ENCODE measurements at regions not wholly inside any gene's neighbourhood (a gene's known extent, or its start where the extent isn't known, plus 50 kb on each side); places are given as distances from the start of the nearest gene placed in this dataset.
"Not testable (repeated sequence)": the region's sequence is repeated elsewhere in the genome, so short reads cannot be mapped to it uniquely, and the experiment has no call there.

DNA sequence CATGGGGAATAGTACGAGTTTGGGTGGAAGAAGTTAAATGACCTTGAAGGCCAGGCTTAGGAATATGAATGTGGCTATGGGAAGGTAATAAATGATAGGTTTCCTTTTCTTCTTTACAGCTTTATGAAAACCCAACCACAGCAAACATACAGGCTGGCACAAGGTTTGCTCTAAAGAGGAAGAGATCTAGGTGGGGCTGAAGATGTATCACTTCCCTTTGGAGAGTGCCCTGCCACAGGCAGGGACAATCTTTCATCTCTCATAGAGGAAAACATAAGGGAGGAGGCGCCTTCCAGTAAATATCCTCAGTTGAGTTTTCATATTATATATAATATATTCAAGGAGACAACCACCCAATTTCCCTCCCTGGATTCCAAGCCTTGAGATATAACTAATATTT is 72.9 kb upstream of the FRMD6 start:
- DNase-seq (ENCODE audit: low read depth in 3 of 3), result no peak

DNA sequence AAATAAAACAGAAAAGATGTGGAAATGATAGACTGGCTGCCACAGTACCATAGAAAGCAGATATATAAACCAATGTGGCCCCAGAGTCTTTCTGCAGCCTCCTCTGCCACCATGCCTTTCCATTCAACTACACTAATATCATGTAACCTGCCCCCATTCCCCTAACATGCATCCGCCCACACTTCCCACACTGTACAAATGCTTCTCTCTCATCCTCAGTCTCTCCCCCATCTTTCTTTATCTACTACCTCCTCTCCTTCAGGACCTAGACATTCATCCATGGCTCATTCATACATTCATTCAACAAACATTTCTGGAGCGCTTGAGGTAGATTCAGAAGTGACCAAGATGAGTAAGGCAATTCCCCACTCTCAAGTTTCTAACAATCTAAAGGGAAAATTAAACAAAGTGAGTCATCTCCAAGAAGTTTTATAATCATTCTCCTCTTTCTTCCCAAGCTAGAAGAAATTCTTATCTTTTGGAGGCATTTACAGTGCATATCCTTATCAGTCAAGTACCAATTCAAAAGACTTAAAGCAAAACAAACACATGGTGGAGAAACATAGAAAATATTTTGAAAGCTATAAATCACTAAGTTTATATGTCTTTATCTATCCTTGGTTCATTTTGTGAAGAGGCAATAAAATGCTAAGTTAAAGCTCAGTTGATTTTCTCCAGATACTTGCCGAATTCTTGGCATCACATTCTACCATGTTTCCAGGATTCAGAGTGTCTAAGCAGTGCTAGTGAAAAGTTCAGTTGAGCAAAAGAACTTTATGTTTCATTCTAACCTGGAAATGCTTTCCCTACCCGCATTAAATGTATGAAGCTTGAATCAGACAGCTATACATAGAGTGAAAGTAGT is 70.5 kb upstream of the FRMD6 start:
- DNase-seq (ENCODE audit: low read depth in 3 of 3), result no peak

DNA sequence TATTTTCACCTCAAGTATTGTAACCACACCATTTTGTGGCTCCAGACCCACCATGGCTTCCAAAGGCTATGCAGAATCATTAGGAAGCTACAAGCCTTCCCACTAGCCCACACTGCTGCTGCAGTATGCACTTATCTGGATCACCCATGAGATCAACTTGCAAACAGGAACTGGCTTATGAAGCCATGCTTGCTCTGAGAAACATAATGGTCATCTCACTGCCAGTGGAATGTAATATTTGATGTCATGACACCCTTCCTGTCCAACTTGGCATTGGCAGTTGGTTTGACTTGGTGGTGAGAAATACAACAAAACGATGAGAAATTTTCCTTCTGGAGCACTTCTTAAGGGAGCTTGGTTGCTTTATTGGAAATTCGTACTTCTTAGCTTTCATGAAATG is 69.3 kb upstream of the FRMD6 start:
- no peak for DNase-seq (ENCODE audit: low read depth in 3 of 3)

DNA sequence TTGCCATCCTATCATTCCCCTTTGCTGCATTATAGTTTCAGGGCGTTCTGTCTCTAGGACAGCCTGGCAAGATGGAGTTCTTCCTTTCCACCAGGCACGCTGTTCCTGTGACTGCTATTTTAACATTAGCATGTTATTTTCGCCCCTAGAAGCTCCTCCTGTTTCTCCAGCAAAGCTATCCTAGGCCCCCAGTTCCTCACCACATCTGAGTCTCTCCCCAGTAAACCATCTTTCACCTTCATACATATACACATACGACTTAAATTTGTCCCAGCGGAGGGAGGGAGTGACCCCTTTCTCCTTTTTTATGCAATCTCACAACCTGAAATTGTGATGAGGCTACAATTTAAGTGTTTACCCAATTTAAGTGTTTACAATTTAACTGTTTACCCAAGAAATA is 66.7 kb upstream of the FRMD6 start:
- DNase-seq (ENCODE audit: low read depth in 3 of 3), result no peak

DNA sequence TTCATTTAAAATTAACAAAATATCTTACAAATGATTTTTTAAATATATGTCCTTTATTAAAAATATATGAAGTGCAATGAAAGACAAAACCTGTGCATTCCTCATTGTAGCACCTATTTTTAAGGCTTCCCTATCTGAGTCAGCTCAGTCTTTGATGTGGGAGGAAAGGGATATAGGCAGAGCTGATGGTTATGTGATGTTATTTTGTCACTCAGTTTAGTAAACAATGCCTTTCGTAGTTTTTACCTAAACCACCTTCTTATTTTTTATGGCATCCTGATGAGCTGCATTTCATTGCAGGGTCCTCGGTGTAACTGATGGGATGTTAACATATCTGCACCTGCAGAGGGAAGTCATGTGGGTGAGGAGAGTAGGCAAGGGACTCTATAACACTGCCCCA is 58.9 kb upstream of the FRMD6 start:
- DNase-seq (ENCODE audit: low read depth in 3 of 3), result no peak

DNA sequence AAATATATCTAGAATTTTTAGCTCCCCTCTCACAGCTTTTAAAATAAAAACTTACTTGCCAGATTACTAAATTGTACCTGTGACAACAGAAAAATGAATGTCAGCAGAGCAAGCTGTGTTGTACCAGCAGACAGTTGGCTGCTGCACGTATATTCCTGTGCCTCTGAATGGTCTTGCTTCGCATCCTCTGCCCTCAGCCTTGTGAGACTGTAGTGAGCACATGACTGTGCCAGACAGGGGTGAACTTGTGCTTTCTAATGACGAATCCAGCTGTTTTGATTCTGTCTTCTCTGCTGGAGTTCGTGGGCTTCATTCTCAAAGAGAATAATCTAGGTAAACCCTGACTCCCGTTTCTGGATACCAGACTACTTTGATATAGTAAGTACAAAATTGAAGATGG is 58.3 kb upstream of the FRMD6 start:
- no peak for DNase-seq (ENCODE audit: low read depth in 3 of 3)

DNA sequence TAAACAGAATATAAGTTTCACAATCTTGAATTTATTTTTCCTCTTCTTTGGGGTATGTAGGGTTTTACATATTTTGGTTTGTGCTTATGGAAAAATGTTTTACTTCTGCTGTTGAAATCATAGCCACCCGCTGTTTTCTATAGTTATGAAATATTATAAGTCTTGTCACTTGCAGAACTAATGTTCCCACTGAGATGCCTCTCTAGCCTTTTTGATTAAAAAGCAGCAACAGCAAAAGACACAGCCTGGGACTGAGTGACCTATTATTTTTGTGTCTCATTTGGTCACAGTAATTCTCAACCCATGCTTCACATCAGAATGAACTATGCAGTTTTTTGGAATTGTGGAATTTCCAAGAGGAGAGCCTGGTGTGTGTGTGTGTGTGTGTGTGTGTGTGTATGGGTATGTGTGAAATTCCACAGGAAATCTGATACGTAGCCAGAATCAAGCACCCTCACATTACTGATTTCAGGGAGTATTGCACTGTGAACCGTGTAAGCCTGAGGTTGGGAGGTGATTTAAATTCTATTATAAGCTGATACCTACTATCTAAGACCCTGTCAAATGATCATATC is 55.7 kb upstream of the FRMD6 start:
- no peak for DNase-seq (ENCODE audit: low read depth in 3 of 3)

DNA sequence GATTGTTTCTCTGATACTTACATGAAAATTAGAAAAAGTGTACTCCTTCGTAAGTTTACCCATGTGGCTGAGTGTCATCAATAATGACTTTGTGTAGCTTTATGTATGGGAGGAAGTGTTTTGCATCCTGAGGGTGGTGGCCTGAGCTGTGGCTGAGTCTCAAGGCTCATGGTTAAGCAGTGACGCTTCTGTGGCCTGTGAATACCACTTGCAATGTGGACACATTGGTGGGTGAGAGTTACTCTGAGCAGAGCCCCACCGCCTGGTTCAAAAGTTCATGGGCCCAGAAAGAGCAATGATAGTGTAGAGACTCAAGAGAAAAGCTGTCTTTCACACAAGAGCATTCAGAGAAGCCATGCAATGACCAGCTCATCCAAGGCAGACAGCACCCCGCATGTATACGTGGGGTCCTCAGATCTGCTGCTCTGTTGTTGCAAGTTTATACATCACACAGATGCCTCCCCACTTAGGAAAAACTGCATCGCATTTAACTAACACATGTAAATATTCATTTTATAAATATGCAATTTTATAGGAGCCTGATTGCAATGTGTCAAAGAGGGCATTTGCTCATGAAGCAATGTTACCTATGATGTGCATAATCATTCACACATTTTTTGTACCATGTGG is 55.1 kb upstream of the FRMD6 start:
- DNase-seq (ENCODE audit: low read depth in 3 of 3), result no peak

DNA sequence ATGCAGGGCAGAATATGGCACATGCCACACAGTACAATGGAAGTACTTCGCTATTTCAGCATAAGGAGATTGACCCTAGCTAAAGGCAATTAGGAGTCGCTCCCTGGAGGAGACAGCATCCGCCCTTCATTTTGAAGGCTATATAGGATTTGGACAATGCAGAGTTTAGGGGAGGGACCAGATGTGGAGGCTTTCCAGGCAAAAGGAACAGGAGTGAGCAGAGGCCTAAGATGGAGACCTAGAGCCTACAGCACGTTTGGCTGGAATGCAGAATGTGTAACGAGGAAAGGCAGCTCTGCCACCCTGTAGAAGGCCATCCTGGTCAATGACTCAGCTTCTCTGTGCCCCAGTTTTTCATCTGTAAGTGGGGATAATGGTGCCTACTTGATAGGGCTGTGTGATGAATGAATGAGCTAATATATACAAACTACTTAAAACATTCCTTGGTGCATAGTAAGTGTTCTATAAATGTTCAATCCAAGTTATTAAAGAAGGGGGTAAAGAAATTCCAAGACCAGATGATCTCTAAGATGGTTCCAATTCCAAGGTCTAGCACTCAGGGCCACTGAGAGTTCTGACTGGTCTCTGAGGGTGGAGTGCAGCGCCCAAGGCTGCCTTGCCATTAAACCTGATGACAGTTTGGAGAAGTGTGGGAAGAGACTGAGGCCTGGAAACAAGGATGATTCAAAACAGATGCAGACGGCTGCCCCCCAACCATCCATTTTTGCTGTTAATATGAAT is 54.3 kb upstream of the FRMD6 start:
- no peak for DNase-seq (ENCODE audit: low read depth in 3 of 3)

DNA sequence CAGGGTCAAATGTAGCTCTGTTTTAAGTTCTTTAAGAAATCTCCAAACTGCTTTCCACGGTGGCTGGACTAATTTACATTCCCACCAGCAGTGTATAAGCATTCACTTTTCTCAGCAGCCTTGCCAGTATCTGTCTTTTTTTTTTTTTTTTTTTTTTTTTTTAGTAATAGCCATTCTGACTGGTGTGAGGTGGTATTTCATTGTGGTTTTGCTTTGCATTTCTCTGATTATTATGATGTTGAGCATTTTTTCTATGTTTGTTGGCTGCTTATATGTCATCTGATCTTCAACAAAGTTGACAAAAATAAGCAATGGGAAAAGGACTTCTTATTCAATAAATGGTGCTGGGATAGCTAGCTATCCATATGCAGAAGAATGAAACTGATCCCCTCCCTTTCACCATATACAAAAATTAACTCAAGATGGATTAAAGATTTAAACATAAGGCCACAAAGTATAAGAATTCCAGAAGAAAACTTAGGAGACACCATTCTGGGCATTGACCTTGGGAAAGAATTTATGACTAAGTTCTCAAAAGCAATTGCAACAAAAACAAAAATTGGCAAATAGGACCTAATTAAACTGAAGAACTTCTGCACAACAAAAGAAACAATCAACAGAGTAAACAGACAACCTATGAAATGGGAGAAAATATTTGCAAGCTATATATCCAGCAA is 52.6 kb upstream of the FRMD6 start:
- not testable (repeated sequence) for DNase-seq (ENCODE audit: low read depth in 3 of 3)

DNA sequence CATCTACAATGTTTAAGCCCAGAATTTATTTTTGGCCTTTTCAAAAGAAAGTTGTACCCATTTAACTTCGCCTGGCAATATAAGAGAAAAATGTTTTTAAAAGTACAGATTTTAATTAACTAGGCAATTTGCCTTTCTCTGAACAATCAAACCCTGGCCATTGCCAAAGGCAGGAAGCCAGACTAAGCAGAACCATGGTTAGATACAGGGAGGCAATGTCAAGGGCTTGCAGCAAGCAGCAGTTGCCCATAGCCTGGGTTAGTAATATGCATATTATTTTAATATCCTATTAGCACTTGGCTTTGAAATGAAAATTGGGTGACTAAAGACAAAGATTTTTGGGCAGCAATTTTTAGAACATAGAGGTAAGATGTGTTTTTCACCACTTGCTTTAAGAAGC is 51.1 kb upstream of the FRMD6 start:
- DNase-seq (ENCODE audit: low read depth in 3 of 3), result no peak

Data from stimulated activated CD4-positive, alpha-beta T cell treated with anti-CD3 and anti-CD28 coated beads, TNF-alpha, amount 100 ng/mL, for 4 hours (primary cell).